Myocyte (in vitro differentiated cells): ENCODE measurements at regions not wholly inside any gene's neighbourhood (a gene's known extent, or its start where the extent isn't known, plus 50 kb on each side); places are given as distances from the start of the nearest gene placed in this dataset.
A peak's percentile ranks its signal among the peaks of the same experiment; 100 is the strongest.

Experiments used
- DNase-seq: peaks from one replicate; pipeline ENCODE4 v3.0.0-alpha.2; 2012; ENCODE audit warnings: low read depth

DNA sequence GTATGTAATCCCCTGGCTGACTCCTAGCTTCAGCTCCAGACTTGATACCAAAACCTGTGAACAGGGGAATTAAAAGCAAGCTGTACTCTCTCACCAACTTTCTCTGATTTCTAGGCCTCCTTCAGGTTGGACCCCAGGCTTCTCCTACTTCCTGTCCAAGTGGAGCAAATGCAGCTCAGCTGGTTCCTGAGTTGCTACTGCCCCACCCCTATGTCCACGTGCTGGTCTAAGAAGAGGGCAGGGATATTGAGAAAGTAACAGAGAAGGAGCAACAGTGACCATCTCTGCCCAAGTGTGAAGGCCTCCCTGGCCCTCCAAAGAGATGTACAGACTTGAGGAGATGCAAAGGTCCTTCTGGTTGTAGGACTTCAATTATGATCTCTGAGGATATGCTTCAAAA is 188.3 kb upstream of the MCHR2 start:
- DNase-seq: no peak

DNA sequence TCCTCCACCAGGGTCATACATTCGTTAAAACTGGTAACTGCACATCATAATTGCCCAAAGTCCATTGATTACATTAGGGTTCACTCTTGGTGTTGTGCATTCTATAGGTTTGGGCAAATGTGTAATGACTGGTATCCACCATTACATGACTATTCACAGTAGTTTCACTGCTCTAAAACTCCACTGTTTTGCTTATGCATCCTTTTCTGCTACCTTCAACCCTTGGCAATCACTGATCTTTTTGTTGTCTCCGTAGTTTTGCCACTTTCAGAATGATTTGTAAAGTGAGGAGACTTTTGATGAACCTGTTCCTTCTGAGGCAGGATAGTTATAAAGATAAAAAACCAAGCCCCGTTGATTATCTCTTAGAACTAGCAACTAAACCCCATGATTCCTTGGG is 187.3 kb upstream of the MCHR2 start:
- DNase-seq: no peak

DNA sequence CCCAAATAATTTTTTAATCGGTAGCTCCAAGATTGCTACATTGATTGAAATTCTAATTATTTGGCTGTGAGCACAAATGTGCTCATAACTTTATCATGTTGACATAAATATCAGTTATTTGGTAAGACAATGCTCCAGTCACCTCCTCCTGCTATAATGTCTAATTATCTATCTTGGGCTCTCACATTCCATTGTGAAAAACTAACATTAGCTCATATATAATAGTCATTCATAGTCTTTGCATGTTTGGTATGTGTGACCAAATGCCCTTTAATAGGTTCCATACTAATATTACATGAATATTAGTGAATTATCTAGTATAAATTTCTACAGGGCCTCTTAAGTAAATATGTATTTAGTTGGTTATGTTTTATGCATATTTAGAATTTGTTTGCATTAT is 185.6 kb upstream of the MCHR2 start:
- DNase-seq: no peak

DNA sequence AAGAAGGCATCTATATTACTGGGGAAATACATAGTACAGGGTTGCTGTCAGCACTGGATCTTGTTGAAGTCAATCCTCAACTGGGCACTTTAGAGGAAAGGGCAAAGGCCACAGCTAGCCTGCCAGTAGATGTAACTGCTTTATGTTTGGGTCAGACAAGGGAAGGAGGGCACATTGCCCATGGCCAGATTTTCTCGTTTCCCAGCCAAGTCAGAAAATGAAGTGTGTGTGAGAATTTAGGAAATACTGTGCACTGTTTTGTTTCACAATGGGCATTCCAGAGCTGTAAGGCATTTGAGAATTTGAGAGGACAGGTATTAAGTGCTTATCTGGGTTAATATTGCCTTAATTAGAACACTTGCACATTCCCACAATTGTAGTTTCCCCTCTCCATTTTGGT is 183.9 kb upstream of the MCHR2 start:
- peak; percentile 61 for DNase-seq

DNA sequence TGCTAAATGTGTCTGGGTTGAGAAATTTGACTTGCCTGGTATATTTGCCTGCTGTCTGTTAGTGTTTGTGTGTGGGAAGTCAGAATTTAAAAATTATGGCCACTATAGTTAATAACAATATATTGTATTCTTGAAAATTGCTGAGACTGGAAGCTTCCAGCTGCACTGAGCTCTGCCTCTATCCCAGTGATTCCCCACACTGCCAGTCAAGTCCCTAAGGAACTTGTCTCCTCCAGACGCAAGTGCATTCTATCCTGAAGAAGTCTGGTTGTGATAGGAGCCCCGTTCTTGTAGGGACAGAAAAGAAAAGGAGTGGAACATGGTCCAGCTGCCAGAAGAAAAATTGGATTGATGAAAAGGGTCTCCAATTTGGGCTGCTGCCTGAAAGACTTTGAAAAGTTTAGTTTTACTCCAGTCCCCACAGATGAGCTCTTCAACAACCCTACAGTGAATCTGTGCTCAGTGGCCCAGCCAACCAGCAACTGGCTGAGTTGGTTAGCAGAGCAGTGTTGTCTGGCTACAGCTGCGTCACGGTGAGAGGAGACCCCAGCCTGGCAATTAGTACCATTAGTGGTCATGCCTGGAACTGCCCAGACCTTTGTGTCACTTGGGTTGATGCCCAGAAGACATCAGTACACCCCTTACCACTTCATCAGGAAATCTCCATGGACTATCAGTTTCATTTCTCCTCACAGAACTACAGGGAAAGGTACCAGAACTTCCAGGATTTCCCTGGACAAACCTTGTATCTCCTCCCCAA is 183.1 kb upstream of the MCHR2 start:
- peak; percentile 64 for DNase-seq

DNA sequence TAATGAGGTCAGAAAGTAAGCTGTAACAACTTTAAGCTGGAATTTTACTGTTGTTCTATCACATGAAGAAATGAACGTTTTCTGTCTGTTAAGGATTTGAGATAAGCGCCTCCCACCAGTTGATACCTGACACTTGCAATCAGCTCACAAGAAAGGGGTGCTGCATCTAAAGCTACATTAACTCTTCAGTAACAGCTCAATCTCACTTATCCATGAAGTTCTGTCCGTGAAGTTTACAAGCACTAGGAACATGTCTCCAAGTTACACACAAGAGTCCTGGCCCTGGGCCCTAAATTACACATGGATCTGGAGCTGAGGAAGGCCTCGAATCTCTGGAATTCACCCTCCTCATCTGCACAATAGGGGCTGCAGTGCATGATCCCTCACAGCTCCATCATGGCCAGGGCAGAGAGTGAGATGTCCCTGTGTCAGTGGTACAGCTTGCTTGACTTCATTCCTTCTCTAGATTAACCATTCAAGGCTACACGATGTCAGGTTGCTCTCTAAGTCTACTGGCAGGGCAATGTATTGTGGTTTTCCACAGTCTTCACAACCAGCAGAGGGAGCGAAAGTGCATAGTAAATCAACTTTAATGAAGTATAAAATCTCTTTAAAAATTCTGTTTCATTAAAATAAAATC is 182.4 kb upstream of the MCHR2 start:
- DNase-seq: peak; percentile 84

DNA sequence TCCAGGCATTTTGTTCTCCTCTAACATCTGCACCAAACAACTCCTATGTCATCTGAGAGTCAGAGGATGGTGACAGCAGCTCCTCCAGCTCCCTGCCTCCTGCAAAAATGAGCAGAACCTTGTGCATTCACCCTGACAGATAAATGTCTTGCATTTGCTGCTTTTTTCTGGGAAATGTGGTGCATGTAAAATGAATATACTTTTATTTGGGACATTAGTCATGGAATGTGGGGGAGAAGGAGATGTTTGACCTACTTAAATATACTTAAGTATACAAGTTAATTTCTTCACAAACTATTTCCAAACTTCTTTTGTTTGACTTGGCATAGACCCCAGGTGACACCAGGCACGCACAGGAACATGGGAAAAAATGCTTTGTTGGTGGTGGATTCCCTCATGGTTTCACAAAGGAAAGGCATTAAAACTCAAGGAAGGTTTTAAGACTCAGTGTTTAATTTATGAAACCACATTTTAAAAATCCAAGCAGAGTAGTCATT is 181.8 kb upstream of the MCHR2 start:
- DNase-seq: peak; percentile 78

DNA sequence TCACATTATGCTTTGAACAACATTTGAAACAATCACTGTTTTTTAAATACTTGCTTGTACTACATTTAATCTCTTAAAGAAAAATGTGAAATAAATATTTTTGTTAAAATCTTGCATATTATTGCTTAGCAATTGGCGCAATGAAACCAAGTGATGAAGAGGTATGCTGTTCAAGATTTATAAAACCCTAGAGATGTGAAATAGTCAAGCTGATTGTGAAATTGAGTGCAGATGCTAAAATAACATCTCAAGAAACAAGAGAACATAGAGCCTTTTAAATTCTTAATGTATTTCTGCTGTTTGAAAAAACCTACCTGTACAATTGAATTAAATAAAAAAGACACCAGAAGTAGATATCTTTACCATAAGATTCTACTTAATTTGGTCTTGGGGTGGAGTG is 179.2 kb upstream of the MCHR2 start:
- DNase-seq: no peak

DNA sequence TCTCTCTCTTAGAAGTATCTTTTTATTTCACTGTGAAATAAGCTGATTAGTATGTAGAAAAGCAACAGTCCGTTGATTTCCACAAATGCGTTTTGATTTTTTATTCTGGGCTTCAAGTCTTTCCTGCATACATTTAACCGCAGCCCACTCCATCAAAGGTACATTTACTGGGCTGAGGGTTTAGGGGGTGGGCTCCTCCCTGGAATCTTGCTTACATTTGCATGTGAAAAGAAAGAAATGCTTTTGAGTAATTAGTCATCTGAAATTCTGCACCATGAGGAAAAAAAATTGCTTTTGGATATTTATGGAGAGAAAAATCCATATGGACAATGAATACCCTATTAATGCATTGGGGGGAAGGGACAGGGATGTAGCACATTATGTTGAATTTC is 178.3 kb upstream of the MCHR2 start:
- DNase-seq: no peak

DNA sequence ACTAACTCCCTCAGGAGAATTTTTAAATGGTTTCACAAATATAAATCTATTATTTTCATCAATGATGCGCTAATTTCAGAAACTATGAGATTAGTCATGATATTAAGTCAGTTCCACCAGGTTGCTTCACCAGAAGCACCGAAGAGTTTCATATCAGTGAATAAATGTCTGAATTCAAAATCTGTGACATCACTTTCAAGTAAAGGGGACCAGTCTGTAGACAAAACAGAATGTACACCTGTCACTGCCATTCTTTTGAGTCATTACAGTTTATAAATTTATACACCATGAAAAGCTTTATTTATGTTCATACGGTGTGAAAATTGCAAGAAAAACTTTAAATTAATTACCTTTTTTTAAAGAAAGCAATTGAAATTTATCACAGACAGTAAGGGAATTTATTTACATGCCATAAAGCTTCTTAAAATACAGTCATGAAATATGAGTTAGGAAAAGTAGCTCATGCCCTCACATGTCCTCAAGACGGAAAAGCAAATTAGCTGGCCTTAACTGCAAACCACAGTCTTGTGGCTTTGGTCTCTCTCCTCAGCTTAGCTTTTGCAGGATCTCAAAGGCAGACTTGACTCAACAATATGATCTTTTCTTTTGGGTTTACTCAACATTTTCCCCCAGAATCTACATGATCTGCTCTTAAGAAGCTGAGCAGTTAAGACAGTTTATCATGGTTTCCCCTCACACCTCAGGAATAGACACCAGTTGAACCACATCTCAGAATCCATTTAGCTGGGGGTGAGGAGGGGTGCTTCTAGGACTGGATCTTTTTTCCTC is 177.7 kb upstream of the MCHR2 start:
- peak; percentile 91 for DNase-seq

DNA sequence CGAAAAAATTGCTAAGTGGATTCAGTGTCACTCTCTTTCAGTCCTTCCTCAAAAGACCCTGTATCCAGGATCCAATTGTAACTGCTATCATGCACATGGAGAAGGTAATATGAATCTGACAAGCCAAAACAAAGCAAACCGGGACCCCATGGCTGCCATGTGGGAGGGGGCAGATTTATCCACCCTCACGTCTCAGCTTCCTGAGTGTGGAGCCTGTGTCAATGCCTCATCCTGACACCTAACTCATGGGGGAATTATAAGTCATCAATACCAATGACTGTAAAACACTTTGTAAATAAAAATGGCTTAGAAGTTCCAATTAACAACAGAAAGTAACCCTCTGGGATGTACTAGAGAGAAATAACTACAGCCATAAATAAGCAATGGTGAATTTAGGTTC is 174.1 kb upstream of the MCHR2 start:
- no peak for DNase-seq

DNA sequence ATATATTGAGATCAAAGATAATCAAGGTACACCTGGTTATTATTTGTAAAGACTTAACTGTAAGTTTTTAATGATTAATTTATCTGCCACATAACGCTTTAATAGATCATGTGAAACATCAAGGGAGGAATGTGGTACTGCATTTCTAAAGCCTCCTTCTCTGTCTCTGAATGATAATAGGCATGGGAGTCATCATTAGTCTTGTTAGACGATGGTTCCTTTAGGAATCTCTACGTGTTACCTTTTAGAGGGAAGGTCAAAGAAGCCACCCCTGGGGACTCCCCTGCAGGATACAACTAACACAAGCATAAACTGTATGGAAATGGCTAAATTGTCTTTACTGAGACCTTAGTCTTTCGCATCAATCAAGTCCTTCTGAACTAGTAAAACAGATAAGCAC is 173.6 kb upstream of the MCHR2 start:
- DNase-seq: no peak

DNA sequence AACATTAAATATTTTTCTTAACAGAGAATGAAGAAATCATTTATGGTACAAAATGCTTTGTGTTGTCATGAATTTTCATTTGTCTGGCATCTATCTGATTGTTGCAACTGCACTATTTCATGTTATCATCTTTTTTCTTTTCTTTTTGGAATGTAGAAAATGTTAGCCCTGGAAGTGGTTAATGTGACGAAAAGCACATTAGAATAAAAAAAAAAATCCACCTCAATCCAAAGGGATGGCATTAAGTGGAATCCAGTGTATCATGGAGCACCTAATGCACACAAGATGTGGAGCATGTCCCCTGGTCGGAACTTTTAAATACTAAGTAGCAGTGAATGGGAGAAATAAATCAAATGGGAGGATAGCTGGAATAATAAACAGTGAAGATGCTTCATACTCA is 172.9 kb upstream of the MCHR2 start:
- DNase-seq: no peak

DNA sequence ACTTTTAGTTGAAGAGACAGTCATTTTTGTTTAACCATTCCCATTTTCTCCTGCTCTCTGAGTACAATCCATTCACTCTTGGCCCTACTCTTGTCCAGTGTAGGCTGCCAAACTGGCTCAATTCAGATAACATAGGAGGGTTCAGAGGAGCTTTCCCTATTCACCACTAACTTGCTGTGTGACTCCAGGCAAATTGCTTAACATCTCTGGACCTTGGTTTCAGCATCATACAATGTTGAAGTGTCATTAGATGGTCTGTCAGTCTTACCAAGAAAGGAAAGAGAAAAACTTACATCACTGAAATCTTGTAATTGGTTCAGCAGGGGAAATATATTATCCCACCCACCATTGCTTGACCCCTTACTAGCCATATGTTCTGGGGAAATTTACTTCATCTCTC is 171.4 kb upstream of the MCHR2 start:
- DNase-seq: no peak

DNA sequence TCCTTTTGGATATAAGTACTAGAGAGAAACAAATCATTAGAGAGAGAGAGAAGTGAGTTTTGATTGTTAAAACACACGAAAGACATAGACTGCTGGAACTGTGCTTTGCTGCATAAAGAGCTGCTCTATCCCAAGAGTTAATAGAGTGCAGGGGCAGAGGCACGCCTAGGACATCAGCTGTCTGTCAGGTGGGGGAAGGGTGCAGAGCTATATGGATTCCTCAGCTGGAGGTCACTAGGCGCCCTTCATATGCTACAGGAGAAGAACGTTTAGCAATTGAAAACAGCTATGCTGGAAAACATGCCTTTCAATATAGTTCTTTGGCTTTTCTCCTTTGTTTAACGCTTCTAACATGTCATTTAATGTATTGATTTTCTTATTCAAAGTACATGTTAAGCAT is 169.0 kb upstream of the MCHR2 start:
- DNase-seq: no peak

DNA sequence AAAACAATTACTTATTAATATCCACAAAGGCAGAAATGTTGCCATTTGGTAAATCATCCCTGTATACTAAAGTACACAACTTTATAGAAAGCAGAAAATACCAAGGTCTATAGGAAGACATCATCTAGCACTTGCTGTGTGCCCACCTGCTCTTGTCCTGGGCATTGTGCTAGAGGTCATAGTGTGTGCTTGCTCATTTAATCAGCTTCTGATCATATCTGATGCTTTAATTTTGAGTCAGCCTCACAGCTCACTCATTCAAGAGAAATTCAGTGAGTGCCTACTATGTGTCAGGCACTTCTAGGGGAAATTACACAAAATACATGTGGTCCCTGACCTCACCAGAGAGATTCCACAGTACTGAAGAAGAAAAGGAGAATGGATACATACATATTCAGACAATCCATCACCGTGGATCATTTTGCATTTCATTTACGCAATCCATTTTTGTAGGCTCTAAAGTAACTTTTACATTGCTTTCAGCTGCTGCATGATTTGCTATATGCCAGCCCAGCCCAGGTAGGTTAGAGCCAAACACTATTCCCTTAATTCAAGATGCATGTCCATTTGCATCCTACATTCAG is 167.9 kb upstream of the MCHR2 start:
- DNase-seq: no peak

DNA sequence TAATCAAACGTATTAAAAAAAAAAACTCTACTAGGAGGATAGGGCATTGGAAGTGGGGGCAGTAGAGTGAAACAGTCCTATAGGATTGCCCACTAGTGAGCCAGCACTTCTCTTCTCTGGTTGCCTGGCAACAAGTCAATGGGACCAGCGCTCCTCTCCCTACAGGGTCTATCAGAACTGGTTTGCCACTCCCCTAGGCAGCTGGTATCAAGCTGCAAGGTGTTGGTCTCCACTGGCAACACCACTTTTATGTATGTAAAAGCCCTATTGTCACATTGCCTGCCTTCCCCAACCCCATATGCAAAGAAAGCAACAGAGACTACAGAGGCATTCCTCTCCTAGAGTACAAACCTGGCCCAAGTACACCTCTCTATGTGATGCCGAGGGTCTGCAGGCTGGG is 166.9 kb upstream of the MCHR2 start:
- no peak for DNase-seq

DNA sequence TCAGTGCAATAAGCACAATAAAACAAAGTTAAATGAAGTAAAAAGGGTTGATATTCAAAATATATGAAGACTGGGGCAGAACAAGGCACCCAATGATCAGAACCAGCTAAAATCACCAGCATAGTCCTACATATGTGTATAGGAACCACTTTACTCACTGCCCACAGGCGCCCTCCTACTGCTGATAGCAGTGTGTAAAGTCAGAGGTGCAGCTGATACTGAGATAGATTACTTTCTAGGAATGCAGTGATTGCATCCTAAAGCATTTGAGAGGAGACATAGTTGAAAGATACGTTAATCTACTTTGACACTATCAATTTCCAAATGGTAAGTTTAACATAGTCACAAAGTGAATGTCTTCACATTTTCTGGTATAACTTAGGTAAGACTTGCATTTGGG is 161.1 kb upstream of the MCHR2 start:
- no peak for DNase-seq

DNA sequence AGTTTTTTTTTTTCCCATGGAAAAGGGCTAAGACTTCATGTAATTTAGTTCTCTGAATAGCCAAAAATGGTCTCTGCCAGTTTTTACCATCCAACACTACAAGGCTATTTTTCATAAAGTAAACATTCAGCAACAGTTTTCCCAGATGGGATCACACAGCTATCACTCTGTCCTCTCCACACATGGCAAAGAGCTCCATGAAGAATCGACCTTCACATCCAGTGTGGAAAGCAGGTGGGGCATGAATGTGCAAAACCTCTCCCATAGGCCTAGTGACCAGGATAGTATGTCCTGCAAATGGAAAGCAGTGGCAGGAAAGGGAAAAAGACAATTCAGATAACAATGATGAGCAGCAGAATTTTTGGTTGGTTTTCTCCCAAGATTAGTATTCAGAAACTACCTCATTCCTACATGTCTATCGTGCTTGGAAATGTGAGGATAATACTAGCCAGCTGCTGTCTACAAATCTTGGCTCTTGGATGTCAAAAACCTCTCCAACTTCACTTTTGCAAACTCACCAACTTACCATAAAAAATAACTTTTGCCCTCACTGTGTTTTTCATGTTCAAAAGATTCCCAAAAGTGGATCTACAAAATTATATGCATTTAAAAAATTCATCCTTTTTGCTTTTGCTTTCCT is 159.7 kb upstream of the MCHR2 start:
- DNase-seq: peak; percentile 63

DNA sequence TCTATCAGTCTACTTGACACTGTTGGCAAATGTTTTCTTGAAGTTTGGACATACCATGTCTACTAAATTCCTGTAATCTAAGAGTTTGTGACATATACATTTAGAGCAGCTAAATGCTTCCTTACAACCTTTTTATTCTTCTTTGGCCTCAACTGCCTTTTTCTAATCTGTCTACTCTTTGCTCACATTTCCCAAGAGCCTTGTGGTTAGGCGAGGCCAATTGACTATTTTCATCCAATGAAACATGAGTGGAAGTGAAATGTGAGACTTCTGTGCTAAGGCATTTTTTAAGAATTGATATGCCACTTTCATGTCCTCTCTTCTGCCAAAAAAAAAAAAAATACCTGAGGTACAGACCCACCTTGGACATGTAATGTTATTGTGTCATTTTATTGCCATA is 158.2 kb upstream of the MCHR2 start:
- DNase-seq: peak; percentile 81

DNA sequence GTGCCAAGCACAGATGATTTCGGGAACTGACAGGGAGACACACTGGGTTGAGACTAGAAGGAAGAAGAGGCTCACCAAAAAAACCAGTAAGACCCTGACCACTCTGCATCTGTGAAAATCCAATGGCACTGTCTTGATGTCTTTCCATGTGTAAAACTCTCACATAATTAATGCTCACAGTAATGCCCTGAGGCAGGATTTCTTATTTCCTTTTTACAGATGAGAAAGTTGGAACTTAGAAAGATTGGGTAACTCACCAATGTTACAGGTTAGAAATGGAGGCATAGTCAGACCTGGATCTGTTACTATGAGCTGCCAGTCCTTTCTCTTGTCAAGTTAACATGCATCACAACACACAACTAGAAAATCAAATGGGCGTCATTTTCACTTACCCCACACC is 151.0 kb upstream of the MCHR2 start:
- no peak for DNase-seq
